ENCODE measurements at regions not wholly inside any gene's neighbourhood (a gene's known extent, or its start where the extent isn't known, plus 50 kb on each side); places are given as distances from the start of the nearest gene placed in this dataset.

- TF ChIP-seq CTCF (IDR thresholded peaks at IDR 0.05) (no peak), EP300 (IDR thresholded peaks at IDR 0.05) (no peak), POLR2A (IDR thresholded peaks at IDR 0.05; ENCODE audit: low read depth) (no peak), POLR2AphosphoS5 (IDR thresholded peaks at IDR 0.05) (no peak)
Measured at GRCh38 chr16:52309446-52310416, 237.2 kb downstream of the TOX3 start.
